Osteocyte (in vitro differentiated cells): ENCODE measurements at regions not wholly inside any gene's neighbourhood (a gene's known extent, or its start where the extent isn't known, plus 50 kb on each side); places are given as distances from the start of the nearest gene placed in this dataset.

Source experiments
- DNase-seq: peaks from one replicate; pipeline ENCODE4 v3.0.0; 2021; ENCODE audit warnings: mixed read lengths; ENCODE audit not compliant: unreplicated experiment; ENCODE audit errors: extremely low spot score
- H3K27ac Mint-ChIP-seq: one replicate; pipeline ENCODE4 v1.8.0; 2021; ENCODE audit warnings: mild to moderate bottlenecking, mixed read lengths; ENCODE audit not compliant: unreplicated experiment
- H3K27me3 Mint-ChIP-seq: one replicate; pipeline ENCODE4 v1.8.0; 2021; ENCODE audit warnings: mixed read lengths; ENCODE audit not compliant: unreplicated experiment
- H3K36me3 Mint-ChIP-seq: one replicate; pipeline ENCODE4 v1.8.0; 2021; ENCODE audit warnings: mixed read lengths; ENCODE audit not compliant: unreplicated experiment
- H3K4me1 Mint-ChIP-seq: one replicate; pipeline ENCODE4 v1.8.0; 2021; ENCODE audit warnings: mixed read lengths; ENCODE audit not compliant: unreplicated experiment
- H3K4me3 Mint-ChIP-seq: one replicate; pipeline ENCODE4 v1.8.0; 2021; ENCODE audit warnings: mild to moderate bottlenecking, moderate library complexity, mixed read lengths; ENCODE audit not compliant: unreplicated experiment
- H3K9me3 Mint-ChIP-seq: one replicate; pipeline ENCODE4 v1.8.0; 2021; ENCODE audit warnings: mixed read lengths; ENCODE audit not compliant: unreplicated experiment
- TF ChIP-seq, protein P1 (sequence below): fragments of 200-600 bp; sonication (generic); IDR thresholded peaks from 2 replicates; pipeline ENCODE4 v1.5.0; 2021; ENCODE audit warnings: antibody characterized with exemption, mild to moderate bottlenecking, moderate library complexity

DNA sequence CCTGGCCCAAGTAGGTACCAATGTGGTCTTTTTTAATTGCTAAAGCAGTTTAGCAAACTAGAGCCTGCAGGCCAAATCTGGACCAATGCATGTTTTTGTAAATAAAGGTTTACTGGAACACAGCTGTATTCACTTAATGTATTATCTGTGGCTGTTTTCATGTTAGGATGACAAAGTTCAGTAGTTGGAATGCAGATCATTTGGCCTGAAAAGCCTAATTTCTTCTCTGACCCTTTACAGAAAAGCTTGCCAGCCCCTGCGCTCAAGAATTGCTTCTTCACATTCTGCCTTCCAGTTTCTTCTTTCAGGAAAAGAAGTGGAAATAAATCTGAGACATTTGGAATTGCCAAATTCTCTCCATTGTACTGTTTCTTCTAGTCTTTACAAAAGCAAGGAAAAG, 90.0 kb upstream of the MC3R start:
- Mint-ChIP-seq H3K27ac (no peak overlapping the region), H3K4me1 (no peaks in the 10 kb centered on the region), H3K9me3 (peaks cover 21% of the 10 kb centered on the region), H3K4me3 (no peak overlapping the region), H3K36me3 (no peaks in the 10 kb centered on the region), H3K27me3 (no peaks in the 10 kb centered on the region)
- no peak for DNase-seq
- TF ChIP-seq, protein P1, sequence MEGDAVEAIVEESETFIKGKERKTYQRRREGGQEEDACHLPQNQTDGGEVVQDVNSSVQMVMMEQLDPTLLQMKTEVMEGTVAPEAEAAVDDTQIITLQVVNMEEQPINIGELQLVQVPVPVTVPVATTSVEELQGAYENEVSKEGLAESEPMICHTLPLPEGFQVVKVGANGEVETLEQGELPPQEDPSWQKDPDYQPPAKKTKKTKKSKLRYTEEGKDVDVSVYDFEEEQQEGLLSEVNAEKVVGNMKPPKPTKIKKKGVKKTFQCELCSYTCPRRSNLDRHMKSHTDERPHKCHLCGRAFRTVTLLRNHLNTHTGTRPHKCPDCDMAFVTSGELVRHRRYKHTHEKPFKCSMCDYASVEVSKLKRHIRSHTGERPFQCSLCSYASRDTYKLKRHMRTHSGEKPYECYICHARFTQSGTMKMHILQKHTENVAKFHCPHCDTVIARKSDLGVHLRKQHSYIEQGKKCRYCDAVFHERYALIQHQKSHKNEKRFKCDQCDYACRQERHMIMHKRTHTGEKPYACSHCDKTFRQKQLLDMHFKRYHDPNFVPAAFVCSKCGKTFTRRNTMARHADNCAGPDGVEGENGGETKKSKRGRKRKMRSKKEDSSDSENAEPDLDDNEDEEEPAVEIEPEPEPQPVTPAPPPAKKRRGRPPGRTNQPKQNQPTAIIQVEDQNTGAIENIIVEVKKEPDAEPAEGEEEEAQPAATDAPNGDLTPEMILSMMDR = no peak

DNA sequence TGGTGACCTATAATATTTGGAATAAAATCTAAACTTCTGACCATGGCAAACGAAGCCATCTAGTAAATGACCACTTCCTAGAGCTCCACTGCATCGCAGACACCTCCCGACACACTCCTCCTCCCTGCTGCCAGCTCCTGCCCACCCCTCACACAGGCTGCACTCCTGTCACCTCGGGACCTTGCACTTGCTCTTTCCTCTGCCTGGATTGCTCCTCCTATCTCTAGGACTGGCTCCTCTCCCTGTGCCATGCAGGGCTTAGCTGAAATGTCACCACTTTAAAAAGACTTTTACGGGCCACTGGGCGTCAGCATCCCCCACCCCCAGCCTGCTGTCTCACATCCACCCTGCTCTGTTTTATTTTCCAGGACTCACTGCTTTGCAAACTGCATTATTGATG, 87.6 kb upstream of the MC3R start:
- H3K9me3 Mint-ChIP-seq = peaks cover 22% of the 10 kb centered on the region
- H3K4me3 Mint-ChIP-seq = no peak overlapping the region
- H3K4me1 Mint-ChIP-seq = no peaks in the 10 kb centered on the region
- DNase-seq = no peak
- no peaks in the 10 kb centered on the region for H3K27me3 Mint-ChIP-seq
- no peak overlapping the region for H3K27ac Mint-ChIP-seq
- TF ChIP-seq, protein P1 = no peak
- H3K36me3 Mint-ChIP-seq = no peaks in the 10 kb centered on the region

DNA sequence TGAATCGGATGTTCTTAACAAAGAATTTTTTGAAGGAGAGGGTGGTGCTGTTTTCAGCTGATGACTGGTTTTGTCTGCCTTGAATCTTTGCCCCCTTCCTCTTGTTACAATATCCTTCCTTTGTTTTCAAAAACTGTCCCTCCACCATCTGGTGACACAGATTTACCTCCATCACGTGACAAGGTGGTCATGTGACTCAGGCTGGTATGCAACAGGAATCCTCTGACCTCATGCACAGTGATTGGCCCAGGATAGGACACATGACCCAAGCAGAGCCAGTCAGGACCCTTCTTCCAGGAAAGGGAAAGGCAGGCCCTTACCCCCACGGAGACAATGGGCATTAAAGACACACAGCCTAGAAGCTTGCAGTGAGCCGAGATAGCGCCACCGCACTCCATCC, 84.7 kb upstream of the MC3R start:
- Mint-ChIP-seq H3K27ac (no peak overlapping the region), H3K4me1 (no peaks in the 10 kb centered on the region), H3K4me3 (no peak overlapping the region), H3K36me3 (no peaks in the 10 kb centered on the region), H3K9me3 (peaks cover 23% of the 10 kb centered on the region), H3K27me3 (no peaks in the 10 kb centered on the region)
- no peak for DNase-seq
- TF ChIP-seq, protein P1 = no peak

DNA sequence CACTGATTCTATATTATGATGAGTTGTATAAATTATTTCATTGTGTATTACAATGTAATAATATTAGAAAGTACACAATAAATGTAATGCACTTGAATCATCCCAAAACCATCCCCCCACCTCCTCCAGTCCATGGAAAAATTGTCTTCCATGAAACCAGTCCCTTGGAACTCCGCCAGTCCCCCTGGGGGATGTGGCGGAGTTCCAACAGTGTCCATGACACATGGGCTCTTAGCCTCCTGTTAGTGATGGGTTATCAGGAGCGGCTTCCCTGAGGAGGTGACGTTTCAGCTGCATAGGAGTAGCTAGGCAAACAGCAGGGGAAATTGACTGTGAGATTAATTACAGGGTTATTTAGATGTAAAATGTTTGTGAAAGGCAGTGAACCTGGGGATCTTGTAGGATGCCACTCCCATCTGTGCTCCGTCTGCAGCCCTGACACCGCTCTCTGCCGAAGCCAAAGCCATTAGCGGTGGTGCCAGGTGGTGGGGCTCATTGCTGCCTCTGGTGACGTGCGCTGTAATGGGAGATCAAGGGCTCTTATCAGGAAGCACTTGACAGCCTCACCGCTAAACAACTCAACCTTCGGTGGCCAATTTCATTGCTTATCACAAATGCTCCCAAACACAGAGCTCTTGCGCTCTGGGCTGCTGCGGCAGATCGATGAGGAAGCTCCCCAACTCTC, 81.6 kb upstream of the MC3R start:
- Mint-ChIP-seq H3K4me3 (no peak overlapping the region), H3K9me3 (peaks cover 29% of the 10 kb centered on the region), H3K27me3 (no peaks in the 10 kb centered on the region), H3K27ac (no peak overlapping the region), H3K4me1 (no peaks in the 10 kb centered on the region), H3K36me3 (no peaks in the 10 kb centered on the region)
- no peak for DNase-seq
- TF ChIP-seq, protein P1 = no peak

DNA sequence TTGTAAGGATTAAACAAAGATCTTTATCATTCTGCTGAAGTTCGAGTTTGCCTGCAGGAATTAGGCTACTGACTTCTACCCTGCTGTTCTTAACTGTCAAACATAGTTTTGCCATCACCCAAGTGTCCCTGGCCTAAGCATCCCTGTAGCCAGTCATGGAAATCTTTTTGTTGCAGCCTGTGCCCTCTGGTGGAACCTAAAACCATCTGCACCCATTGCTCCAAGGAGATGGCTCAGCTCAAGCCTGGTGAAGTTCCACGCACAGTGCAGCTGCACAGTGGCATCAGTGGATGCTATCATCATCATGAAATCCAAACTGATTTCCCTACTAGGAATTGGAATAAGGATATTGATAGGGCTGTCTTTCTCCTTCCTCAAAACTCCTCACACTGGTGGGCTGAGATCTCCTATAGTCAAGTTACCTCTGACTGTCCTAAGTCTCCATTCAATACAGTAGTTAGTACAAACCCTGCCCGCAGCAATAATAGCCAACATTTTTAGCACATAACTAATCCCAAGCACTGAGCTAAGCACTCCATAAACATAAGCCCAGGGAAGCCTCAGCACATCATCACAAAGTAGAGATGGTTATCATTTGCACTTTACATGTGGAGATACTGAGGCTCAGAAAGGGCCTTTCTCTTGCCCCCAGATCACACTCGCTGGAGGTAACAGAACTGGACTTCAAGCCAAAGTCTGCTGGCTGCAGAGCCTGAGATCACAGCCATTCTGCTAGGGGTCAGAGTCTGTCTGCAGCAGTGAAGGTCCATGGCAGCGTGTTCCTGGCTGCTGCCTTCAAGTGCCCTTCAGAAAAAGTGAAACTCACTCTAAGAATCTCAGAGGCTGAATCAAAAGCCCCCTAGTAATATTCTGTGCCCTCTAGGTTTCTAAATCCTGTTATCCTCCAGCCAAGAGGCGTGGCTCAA, 77.2 kb upstream of the MC3R start:
- Mint-ChIP-seq H3K4me1 (no peaks in the 10 kb centered on the region), H3K36me3 (no peaks in the 10 kb centered on the region), H3K27me3 (no peaks in the 10 kb centered on the region), H3K27ac (no peak overlapping the region), H3K9me3 (peaks cover 26% of the 10 kb centered on the region), H3K4me3 (no peak overlapping the region)
- TF ChIP-seq, protein P1 = no peak
- no peak for DNase-seq
